ENCODE measurements at regions not wholly inside any gene's neighbourhood (a gene's known extent, or its start where the extent isn't known, plus 50 kb on each side); places are given as distances from the start of the nearest gene placed in this dataset.

GRCh38 chrX:77396781-77397180 is 50.4 kb upstream of the FGF16 start:
- CTCF ChIA-PET, result no interaction called here
- POLR2A ChIA-PET, result no interaction called here
- no peak for DNase-seq (ENCODE audit: extremely low spot score)
- no peak for TF ChIP-seq CTCF (IDR thresholded peaks at IDR 0.05; ENCODE audit: control extremely low read depth, extremely low read depth, low read depth, missing control alignments)

Data from GM10248 (cell line).